ENCODE measurements at regions not wholly inside any gene's neighbourhood (a gene's known extent, or its start where the extent isn't known, plus 50 kb on each side); places are given as distances from the start of the nearest gene placed in this dataset.

DNA sequence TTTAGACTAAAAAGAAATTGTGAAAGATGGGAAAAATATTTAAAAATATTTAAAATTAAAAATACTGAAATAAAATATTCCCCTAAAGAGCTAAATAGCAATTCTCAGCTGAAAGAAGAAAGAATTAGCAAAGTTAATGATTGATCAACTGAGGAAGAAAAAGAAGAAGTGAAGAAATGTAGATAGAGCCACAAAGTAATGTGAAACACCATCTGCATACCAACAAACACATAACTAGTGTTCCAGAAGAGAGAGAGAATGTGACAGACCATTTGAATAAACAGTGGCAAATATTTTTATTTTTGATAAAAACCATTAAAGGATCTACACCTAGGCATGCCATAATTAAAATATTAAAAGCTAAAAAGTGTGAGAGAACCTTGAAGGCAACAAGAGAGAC lies 784.5 kb upstream of the ZWINT start:
- Histone ChIP-seq H3K27me3 (no peaks in the 10 kb centered on the region), H3K4me1 (no peaks in the 10 kb centered on the region), H3K36me3 (no peaks in the 10 kb centered on the region), H3K27ac (no peak overlapping the region), H3K4me3 (no peak overlapping the region), H3K9me3 (no peaks in the 10 kb centered on the region)
- intact Hi-C loops (cut with DNase I): no loop called here
- TF ChIP-seq EP300 (IDR thresholded peaks at IDR 0.05): no peak
- no peak for DNase-seq

DNA sequence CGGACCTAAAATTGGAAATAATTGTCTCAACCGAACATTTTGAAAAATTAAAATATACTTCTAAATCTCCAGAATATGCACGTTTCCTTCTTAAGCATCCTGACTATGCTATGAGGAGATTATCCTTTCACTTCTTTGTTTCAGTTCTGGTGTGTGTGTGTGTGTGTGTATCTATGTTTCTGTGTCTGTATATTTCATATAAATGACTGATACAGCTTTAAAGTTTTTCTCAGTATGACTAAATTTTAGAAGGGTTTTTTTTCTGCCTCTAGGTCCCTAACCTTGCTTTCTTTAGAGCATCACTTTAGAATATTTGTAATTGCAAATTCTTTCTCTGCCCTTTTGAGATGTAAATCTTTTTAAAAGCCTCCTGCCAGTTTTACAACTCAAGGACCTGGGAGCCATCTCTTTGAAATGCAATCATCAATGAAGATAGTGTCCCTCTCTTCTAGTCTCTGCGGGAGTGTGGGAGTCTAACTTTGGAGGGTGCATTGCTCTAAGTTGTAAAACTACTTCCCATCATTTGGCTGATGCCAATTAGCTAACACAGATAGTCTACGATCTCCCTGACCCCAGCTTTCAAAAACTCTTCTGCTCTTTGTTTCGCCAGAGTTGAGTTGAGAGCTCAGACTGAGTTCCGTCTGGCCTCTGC lies 782.0 kb upstream of the ZWINT start:
- no peak overlapping the region for H3K27ac ChIP-seq
- no peaks in the 10 kb centered on the region for H3K9me3 ChIP-seq
- H3K27me3 ChIP-seq: no peaks in the 10 kb centered on the region
- TF ChIP-seq, protein P1, sequence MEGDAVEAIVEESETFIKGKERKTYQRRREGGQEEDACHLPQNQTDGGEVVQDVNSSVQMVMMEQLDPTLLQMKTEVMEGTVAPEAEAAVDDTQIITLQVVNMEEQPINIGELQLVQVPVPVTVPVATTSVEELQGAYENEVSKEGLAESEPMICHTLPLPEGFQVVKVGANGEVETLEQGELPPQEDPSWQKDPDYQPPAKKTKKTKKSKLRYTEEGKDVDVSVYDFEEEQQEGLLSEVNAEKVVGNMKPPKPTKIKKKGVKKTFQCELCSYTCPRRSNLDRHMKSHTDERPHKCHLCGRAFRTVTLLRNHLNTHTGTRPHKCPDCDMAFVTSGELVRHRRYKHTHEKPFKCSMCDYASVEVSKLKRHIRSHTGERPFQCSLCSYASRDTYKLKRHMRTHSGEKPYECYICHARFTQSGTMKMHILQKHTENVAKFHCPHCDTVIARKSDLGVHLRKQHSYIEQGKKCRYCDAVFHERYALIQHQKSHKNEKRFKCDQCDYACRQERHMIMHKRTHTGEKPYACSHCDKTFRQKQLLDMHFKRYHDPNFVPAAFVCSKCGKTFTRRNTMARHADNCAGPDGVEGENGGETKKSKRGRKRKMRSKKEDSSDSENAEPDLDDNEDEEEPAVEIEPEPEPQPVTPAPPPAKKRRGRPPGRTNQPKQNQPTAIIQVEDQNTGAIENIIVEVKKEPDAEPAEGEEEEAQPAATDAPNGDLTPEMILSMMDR (IDR thresholded peaks at IDR 0.05): no peak
- TF ChIP-seq POLR2AphosphoS5 (IDR thresholded peaks at IDR 0.05) (no peak), POLR2A (IDR thresholded peaks at IDR 0.05) (no peak)
- no peaks in the 10 kb centered on the region for H3K4me1 ChIP-seq
- 46 to 64% methylated on average over 7 of the region's 7 CpGs for WGBS, 2 donors
- H3K4me3 ChIP-seq: no peak overlapping the region
- intact Hi-C loops (cut with DNase I): no loop called here
- no peak for DNase-seq
- H3K36me3 ChIP-seq: no peaks in the 10 kb centered on the region

DNA sequence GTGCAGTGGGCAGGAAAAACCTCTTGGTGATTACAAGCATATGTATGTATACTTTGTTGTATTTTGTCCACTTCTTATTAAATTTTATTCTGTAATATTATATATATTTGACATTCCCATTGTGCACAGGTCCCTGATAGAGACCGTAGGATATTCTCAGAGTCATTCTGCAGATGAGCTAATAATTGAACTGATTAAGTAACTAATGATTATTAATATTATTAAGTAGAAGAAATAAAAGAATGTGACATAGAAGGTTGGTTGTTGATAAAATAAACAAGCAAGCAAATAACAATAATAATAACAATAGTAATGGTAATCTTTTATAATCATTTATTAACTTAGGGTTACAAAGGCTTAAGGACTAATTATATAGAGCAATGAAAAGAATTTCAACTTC lies 780.6 kb upstream of the ZWINT start:
- DNase-seq: no peak
- TF ChIP-seq POLR2A (IDR thresholded peaks at IDR 0.05) (no peak), EP300 (IDR thresholded peaks at IDR 0.05) (no peak), POLR2AphosphoS5 (IDR thresholded peaks at IDR 0.05) (no peak)
- TF ChIP-seq, protein P1 (IDR thresholded peaks at IDR 0.05): no peak
- no peaks in the 10 kb centered on the region for H3K36me3 ChIP-seq
- H3K27me3 ChIP-seq: no peaks in the 10 kb centered on the region
- H3K9me3 ChIP-seq: no peaks in the 10 kb centered on the region
- WGBS, 2 donors: 93 to 97% methylated on average over 1 of the region's 1 CpG
- H3K4me1 ChIP-seq: no peaks in the 10 kb centered on the region
- intact Hi-C loops (cut with DNase I): no loop called here
- H3K4me3 ChIP-seq: no peak overlapping the region
- H3K27ac ChIP-seq: no peak overlapping the region

DNA sequence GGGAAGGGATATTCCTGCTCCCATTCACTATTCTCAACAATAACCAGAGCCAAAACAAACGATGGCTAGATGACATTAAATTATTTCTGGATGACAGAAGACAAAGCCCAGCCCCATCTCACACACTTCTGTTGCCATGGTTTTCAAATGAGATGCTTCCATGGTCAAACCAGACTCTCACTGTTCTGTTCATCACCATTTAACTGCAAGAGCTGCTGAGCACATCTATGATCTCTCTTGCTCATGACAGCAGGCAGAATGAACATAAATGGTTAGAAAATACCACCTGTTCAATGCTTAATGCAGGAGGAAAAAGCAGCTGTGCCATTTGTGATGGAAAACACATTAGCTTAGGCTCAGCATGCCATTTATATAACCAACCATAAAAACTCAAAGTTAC lies 758.6 kb upstream of the ZWINT start:
- intact Hi-C loops (cut with DNase I): no loop called here
- H3K4me3 ChIP-seq: no peak overlapping the region
- no peak overlapping the region for H3K27ac ChIP-seq
- DNase-seq: no peak
- TF ChIP-seq EP300 (IDR thresholded peaks at IDR 0.05): no peak
- WGBS, 2 donors: 53 to 57% methylated on average over 1 of the region's 1 CpG
- H3K36me3 ChIP-seq: no peaks in the 10 kb centered on the region
- H3K9me3 ChIP-seq: peaks cover 0 to 1% (median 0%) of the 10 kb centered on the region in 4 donors
- H3K27me3 ChIP-seq: no peaks in the 10 kb centered on the region
- H3K4me1 ChIP-seq: no peaks in the 10 kb centered on the region

DNA sequence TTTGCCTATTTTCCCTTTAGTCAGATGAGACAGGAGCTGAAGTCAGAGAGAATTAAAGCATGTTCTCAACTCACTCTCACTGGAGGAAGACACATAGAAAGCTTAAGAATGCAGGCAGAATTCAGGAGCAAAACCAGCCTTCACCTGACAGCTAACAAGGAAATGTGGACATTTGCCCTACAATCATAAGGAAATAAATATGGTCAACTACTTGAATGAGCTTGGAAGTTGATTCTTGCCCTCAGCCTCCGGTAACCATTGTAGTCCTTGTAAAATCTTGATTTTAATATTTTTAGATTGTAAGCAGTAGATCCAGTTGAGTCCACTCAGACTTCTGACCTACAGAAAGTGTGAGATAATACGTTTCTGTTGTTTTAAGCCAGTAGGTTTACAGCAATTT lies 752.5 kb upstream of the ZWINT start:
- DNase-seq: no peak
- H3K27me3 ChIP-seq: no peaks in the 10 kb centered on the region
- intact Hi-C loops (cut with DNase I): no loop called here
- H3K9me3 ChIP-seq: no peaks in the 10 kb centered on the region
- WGBS, 2 donors: 15 to 59% methylated on average over 2 of the region's 2 CpGs
- no peaks in the 10 kb centered on the region for H3K4me1 ChIP-seq
- H3K27ac ChIP-seq: no peak overlapping the region
- TF ChIP-seq EP300 (IDR thresholded peaks at IDR 0.05) (no peak), POLR2A (IDR thresholded peaks at IDR 0.05) (no peak), POLR2AphosphoS5 (IDR thresholded peaks at IDR 0.05) (no peak)
- TF ChIP-seq, protein P1 (IDR thresholded peaks at IDR 0.05): no peak
- H3K36me3 ChIP-seq: no peaks in the 10 kb centered on the region
- H3K4me3 ChIP-seq: no peak overlapping the region

DNA sequence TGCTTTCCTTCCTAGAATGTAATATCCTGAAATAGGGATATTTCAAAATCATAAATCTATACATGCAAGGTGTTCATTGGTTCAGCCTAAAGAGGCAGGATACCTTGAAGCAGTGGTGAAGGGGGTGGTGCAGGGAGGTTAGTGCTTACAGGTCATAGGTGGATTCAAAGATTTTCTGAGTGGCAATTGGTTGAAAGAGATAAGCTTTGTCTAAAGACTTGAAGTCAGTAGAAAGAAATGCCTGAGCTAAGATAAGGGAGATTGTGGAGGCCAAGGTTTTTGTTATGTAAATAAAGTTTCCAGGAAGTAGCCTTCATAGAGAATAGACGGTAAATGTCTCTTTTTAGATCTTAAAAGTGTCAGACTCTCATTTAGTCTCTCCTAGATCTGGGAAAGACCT lies 741.2 kb upstream of the ZWINT start:
- Histone ChIP-seq H3K27ac (no peak overlapping the region), H3K4me1 (no peaks in the 10 kb centered on the region), H3K9me3 (no peaks in the 10 kb centered on the region), H3K27me3 (no peaks in the 10 kb centered on the region), H3K4me3 (no peak overlapping the region), H3K36me3 (no peaks in the 10 kb centered on the region)
- TF ChIP-seq, protein P1 (IDR thresholded peaks at IDR 0.05): no peak
- TF ChIP-seq POLR2AphosphoS5 (IDR thresholded peaks at IDR 0.05) (no peak), EP300 (IDR thresholded peaks at IDR 0.05) (no peak), POLR2A (IDR thresholded peaks at IDR 0.05) (no peak)
- DNase-seq: no peak
- intact Hi-C loops (cut with DNase I): no loop called here
- 8 to 18% methylated on average over 1 of the region's 1 CpG for WGBS, 2 donors

Measured in sigmoid colon (tissue), 6 donors.